Breast epithelium (tissue), 4 donors: ENCODE measurements at regions not wholly inside any gene's neighbourhood (a gene's known extent, or its start where the extent isn't known, plus 50 kb on each side); places are given as distances from the start of the nearest gene placed in this dataset.

Experiments used
- DNase-seq, 2 donors: peaks; one replicate each; pipeline ENCODE4 v3.0.0-alpha.2; 2019; ENCODE audit warnings: low spot score in 2 of 2
- H3K27ac ChIP-seq, 2 donors: fragments of 200-600 bp; sonication (generic) in 1 of 2; one replicate each; pipeline ENCODE4 v1.5.1; 2016 to 2019; ENCODE audit warnings: mild to moderate bottlenecking in 1 of 2
- H3K27me3 ChIP-seq, 2 donors: fragments of 200-600 bp; sonication (generic) in 1 of 2; one replicate each; pipeline versions ENCODE4 v1.5.1 to v1.6.0; 2017 to 2019; ENCODE audit warnings: control low read depth in 1 of 2, mild to moderate bottlenecking in 1 of 2
- H3K36me3 ChIP-seq: fragments of 200-600 bp; one replicate; pipeline ENCODE4 v1.5.1; 2019
- H3K4me1 ChIP-seq, 2 donors: fragments of 200-600 bp; sonication (generic); one replicate each; pipeline ENCODE4 v1.5.1; 2016 to 2019; ENCODE audit warnings: control low read depth in 1 of 2
- H3K4me3 ChIP-seq, 3 donors: fragments of 200-600 bp; sonication (generic); 1 replicate in 2 of 3; 2 replicates in 1 of 3; pipeline ENCODE4 v1.5.1; 2016 to 2019; ENCODE audit warnings: mild to moderate bottlenecking in 3 of 3, moderate library complexity in 2 of 3
- H3K9me3 ChIP-seq, 2 donors: fragments of 200-600 bp; sonication (generic) in 1 of 2; one replicate each; pipeline ENCODE4 v1.5.1; 2016 to 2019; ENCODE audit warnings: control low read depth in 1 of 2
- POLR2A ChIP-seq: fragments of 450-650 bp; IDR thresholded peaks from one replicate; pipeline ENCODE4 v1.6.1; 2016; ENCODE audit warnings: antibody characterized with exemption, mild to moderate bottlenecking, moderate library complexity
- POLR2AphosphoS5 ChIP-seq, 3 donors: sonication (generic); formaldehyde crosslinking; IDR thresholded peaks; one replicate each; pipeline ENCODE4 v1.6.1; 2017; ENCODE audit warnings: antibody characterized with exemption in 3 of 3
- intact Hi-C: fragments of 100-400 bp; cut with DNase I; formaldehyde crosslinking; loops from one replicate; pipeline ENCODE4 v1.15.1; 2023; ENCODE audit warnings: low total_unique reads
- TF ChIP-seq, protein P1 (sequence below), 3 donors: fragments of 450-650 bp; IDR thresholded peaks; one replicate each; pipeline ENCODE4 v1.5.1; 2016 to 2017; ENCODE audit warnings: antibody characterized with exemption in 3 of 3, mild to moderate bottlenecking in 3 of 3, moderate library complexity in 3 of 3

DNA sequence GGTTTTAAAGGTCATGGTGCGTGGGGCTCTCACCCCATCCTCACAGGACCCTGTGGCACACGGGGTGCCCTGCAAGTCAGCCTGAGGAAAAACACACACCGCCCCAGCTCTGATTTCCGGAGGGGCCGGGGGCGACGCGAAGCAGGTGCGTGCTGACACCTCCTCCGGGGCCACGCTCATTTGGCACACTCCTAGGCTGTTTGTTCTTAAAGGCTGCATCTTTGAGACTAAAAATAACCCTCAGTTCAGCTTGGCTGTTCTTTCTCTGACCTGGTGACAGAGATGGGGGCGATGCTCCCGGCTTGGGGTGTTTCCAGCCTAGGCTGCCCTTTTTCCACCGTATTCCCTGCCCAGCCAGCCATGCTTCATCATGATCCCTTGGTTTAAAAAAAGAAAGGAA lies 141.5 kb upstream of the TPM1 start:
- Histone ChIP-seq H3K4me1 (peaks cover 4 to 13% of the 10 kb centered on the region in 2 donors), H3K27ac (peak overlapping the region; percentile 77 to 90)
- no peak for DNase-seq

DNA sequence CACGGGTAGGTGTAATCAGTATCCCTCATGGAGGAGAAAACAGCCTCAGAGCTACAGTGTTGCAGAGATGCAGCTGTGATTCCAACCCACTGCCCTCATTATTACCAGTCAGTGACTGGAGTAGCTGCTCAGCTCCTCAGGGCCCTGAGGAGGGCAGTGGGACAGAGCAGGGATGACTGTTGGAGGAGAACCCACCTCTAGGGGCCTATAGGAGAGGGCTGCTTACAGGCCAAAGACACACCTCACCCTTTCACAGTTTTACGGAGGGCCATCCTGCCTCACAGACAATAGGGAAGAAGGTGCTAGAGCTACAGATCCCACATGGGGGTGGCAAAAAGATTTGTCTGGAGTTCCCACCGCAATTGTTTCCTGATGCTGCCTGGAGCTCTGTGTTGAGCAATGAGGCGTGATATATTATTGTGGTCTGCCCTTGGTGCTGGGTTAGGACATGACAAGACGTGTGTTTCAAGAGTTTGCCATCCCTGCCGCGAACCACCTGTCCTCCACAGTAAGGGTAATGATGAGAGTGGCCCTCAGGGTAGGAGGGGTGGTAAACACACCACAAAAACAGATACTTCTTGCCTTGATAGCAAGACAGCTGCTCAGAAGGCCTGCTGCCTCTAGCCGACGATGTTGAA lies 140.5 kb upstream of the TPM1 start:
- DNase-seq = no peak
- TF ChIP-seq, protein P1, sequence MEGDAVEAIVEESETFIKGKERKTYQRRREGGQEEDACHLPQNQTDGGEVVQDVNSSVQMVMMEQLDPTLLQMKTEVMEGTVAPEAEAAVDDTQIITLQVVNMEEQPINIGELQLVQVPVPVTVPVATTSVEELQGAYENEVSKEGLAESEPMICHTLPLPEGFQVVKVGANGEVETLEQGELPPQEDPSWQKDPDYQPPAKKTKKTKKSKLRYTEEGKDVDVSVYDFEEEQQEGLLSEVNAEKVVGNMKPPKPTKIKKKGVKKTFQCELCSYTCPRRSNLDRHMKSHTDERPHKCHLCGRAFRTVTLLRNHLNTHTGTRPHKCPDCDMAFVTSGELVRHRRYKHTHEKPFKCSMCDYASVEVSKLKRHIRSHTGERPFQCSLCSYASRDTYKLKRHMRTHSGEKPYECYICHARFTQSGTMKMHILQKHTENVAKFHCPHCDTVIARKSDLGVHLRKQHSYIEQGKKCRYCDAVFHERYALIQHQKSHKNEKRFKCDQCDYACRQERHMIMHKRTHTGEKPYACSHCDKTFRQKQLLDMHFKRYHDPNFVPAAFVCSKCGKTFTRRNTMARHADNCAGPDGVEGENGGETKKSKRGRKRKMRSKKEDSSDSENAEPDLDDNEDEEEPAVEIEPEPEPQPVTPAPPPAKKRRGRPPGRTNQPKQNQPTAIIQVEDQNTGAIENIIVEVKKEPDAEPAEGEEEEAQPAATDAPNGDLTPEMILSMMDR (IDR thresholded peaks at IDR 0.05) = no peak
- TF ChIP-seq POLR2AphosphoS5 (IDR thresholded peaks at IDR 0.05) = no peak
- H3K36me3 ChIP-seq = no peaks in the 10 kb centered on the region
- H3K27ac ChIP-seq = peak overlapping the region; percentile 77 to 90
- H3K4me3 ChIP-seq = no peak overlapping the region
- intact Hi-C loops = no loop called here
- peaks cover 0 to 7% of the 10 kb centered on the region in 2 donors for H3K4me1 ChIP-seq
- no peaks in the 10 kb centered on the region for H3K27me3 ChIP-seq
- no peaks in the 10 kb centered on the region for H3K9me3 ChIP-seq

More for the DNA sequence above, 141.5 kb upstream of the TPM1 start:
- no peak overlapping the region for H3K4me3 ChIP-seq
- intact Hi-C loops = no loop called here
- H3K27me3 ChIP-seq = no peaks in the 10 kb centered on the region
- no peaks in the 10 kb centered on the region for H3K36me3 ChIP-seq
- H3K9me3 ChIP-seq = no peaks in the 10 kb centered on the region
- TF ChIP-seq POLR2AphosphoS5 (IDR thresholded peaks at IDR 0.05) = no peak
- TF ChIP-seq, protein P1 (IDR thresholded peaks at IDR 0.05) = no peak
- TF ChIP-seq POLR2A = no peak

DNA sequence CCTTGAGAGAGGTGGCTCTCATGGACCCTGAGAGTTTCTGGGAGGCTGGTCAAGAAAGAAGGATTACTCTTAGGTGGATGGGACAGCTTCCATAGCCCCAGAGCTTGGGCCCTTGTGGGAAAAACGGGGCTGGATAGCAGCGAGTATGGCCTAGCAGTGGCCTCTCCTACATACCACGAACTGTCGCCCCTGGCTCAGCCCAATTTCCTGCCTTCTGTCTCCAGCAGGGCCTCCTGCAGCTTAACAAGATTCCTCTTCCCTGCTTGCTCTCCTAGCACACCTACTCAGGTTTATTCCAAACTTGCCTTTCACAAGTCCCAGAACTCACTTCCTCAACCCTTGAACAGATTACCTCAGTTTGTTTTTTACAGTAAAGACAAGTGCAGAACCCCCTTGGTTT lies 139.7 kb upstream of the TPM1 start:
- Histone ChIP-seq H3K27ac (peak overlapping the region in 1 of 2 donors; percentile 90), H3K36me3 (no peaks in the 10 kb centered on the region), H3K4me3 (no peak overlapping the region), H3K4me1 (peaks cover 0 to 7% of the 10 kb centered on the region in 2 donors), H3K9me3 (no peaks in the 10 kb centered on the region), H3K27me3 (no peaks in the 10 kb centered on the region)
- no peak for TF ChIP-seq POLR2A
- TF ChIP-seq POLR2AphosphoS5 (IDR thresholded peaks at IDR 0.05) = no peak
- TF ChIP-seq, protein P1 (IDR thresholded peaks at IDR 0.05) = no peak
- intact Hi-C loops = no loop called here
- no peak for DNase-seq

GRCh38 chr15:62903437-62903836 lies 139.1 kb upstream of the TPM1 start:
- intact Hi-C loops = no loop called here
- no peaks in the 10 kb centered on the region for H3K9me3 ChIP-seq
- peaks cover 0 to 7% of the 10 kb centered on the region in 2 donors for H3K4me1 ChIP-seq
- no peak for DNase-seq
- H3K27ac ChIP-seq = no peak overlapping the region
- H3K36me3 ChIP-seq = no peaks in the 10 kb centered on the region
- H3K4me3 ChIP-seq = no peak overlapping the region
- TF ChIP-seq POLR2A = no peak
- TF ChIP-seq, protein P1 (IDR thresholded peaks at IDR 0.05) = no peak
- no peak for TF ChIP-seq POLR2AphosphoS5 (IDR thresholded peaks at IDR 0.05)
- no peaks in the 10 kb centered on the region for H3K27me3 ChIP-seq

DNA sequence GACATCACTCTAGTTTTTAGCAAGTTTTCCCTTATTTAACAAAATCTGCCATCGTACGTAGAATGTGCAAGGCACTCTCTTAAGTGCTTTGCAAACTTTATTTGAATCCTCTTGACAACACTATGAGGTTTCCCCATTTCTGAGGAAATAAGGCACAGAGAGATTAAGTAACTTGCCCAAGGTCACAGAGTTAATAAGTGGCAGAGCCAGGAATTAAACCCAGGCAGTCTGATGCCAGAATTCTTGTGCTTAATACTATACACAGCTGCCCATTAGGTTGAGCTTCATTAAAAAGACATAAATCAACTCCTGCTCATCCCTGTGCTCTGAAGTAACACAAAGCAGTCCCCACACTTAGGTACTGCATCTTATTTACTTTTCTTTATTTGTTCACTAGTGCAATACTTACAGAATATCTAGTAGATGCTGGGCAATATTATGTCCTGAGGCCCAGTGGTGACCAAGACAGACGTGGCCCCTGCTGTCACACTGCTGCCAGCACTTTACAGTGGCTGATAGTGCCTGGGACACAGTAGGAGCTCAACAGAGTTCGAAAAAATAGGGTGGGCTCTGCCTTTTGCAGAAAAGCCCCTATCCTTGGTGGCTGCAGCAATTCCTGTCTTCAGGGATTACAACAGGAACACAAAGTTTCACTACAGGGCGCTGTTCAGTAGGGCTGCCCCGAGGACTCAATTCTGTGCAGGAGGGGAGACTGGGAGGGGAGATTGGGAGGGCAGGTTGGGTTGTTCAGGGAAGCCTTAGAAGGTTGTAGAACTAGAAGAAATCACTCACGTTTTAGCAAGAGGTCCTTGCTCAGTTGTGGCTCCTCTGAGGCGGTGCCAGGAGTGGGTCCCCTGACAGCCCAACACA lies 138.3 kb upstream of the TPM1 start:
- no peaks in the 10 kb centered on the region for H3K9me3 ChIP-seq
- no peak overlapping the region for H3K27ac ChIP-seq
- H3K36me3 ChIP-seq = no peaks in the 10 kb centered on the region
- no peak overlapping the region for H3K4me3 ChIP-seq
- intact Hi-C loops = no loop called here
- TF ChIP-seq POLR2A (no peak), POLR2AphosphoS5 (IDR thresholded peaks at IDR 0.05) (no peak)
- TF ChIP-seq, protein P1 (IDR thresholded peaks at IDR 0.05) = no peak
- H3K4me1 ChIP-seq = peaks cover 0 to 5% of the 10 kb centered on the region in 2 donors
- H3K27me3 ChIP-seq = no peaks in the 10 kb centered on the region
- no peak for DNase-seq
